ENCODE measurements at regions not wholly inside any gene's neighbourhood (a gene's known extent, or its start where the extent isn't known, plus 50 kb on each side); places are given as distances from the start of the nearest gene placed in this dataset.

- ATAC-seq (replicated peaks) (no peak), DNase-seq (no peak)
- no peaks in the 10 kb centered on the region for H3K27me3 Mint-ChIP-seq
- no peak overlapping the region for H3K27ac Mint-ChIP-seq
- no peaks in the 10 kb centered on the region for H3K36me3 Mint-ChIP-seq
- H3K4me3 Mint-ChIP-seq, result no peak overlapping the region
- no peaks in the 10 kb centered on the region for H3K4me1 Mint-ChIP-seq
- H3K9me3 Mint-ChIP-seq, result peaks cover 0 to 2% of the 10 kb centered on the region in 2 donors
These were observed 613.9 kb downstream of the SOX5 start for GRCh38 chr12:23335593-23335992.

- ATAC-seq (replicated peaks) (no peak), DNase-seq (no peak)
- no peaks in the 10 kb centered on the region for H3K9me3 Mint-ChIP-seq
- H3K4me3 Mint-ChIP-seq, result no peak overlapping the region
- no peaks in the 10 kb centered on the region for H3K27me3 Mint-ChIP-seq
- H3K4me1 Mint-ChIP-seq, result no peaks in the 10 kb centered on the region
- H3K36me3 Mint-ChIP-seq, result no peaks in the 10 kb centered on the region
- H3K27ac Mint-ChIP-seq, result no peak overlapping the region
These were observed 612.3 kb downstream of the SOX5 start for GRCh38 chr12:23337213-23337612.

DNA sequence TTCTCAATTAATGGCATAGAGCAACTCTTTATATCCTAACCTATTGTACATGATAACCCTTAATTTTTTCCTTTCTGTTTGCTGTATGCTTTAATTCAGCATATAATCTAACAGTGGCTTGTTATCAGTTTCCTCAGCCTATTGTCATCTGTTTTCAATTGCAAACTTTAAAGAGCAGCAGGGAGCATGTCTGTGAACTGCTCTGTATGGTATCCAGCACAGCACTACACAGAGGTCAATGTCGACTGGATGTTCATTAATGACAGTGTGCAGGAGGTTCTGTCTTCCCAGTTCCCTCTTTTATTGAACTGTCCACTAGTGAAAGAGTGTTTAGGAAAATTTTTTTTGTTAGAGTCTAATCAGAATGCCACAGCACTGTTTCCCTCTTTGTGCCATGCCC, 609.1 kb downstream of the SOX5 start:
- no peak overlapping the region for H3K4me3 Mint-ChIP-seq
- no peak for DNase-seq
- H3K36me3 Mint-ChIP-seq, result no peaks in the 10 kb centered on the region
- no peak for ATAC-seq (replicated peaks)
- no peaks in the 10 kb centered on the region for H3K4me1 Mint-ChIP-seq
- no peak overlapping the region for H3K27ac Mint-ChIP-seq
- no peaks in the 10 kb centered on the region for H3K27me3 Mint-ChIP-seq
- H3K9me3 Mint-ChIP-seq, result peaks cover 0 to 2% of the 10 kb centered on the region in 2 donors

DNA sequence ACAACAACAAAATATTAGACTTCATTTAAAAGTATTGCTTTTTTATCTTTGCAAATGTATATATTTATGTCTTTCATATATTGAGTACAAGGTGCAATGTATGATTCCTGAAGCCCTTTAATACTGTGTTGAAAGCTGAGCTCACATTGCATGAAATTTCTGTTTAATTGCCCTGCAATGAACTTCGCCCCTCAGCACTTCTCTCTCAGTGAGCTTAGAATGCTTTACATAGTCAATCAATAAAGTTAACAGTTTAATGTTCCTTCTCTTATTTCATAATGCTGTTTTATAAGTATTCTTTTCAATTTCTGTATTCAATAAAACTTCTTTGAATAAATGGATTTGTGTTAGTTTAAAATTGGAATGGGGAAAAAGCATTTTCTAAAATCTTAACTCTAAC, 607.1 kb downstream of the SOX5 start:
- no peaks in the 10 kb centered on the region for H3K36me3 Mint-ChIP-seq
- ATAC-seq (replicated peaks) (no peak), DNase-seq (no peak)
- H3K9me3 Mint-ChIP-seq, result peaks cover 4% of the 10 kb centered on the region in 2 donors
- H3K27ac Mint-ChIP-seq, result no peak overlapping the region
- no peaks in the 10 kb centered on the region for H3K4me1 Mint-ChIP-seq
- no peaks in the 10 kb centered on the region for H3K27me3 Mint-ChIP-seq
- H3K4me3 Mint-ChIP-seq, result no peak overlapping the region

GRCh38 chr12:23349564-23349963, 599.9 kb downstream of the SOX5 start:
- H3K4me3 Mint-ChIP-seq, result no peak overlapping the region
- no peak overlapping the region for H3K27ac Mint-ChIP-seq
- no peaks in the 10 kb centered on the region for H3K27me3 Mint-ChIP-seq
- peaks cover 2 to 4% of the 10 kb centered on the region in 2 donors for H3K9me3 Mint-ChIP-seq
- DNase-seq (no peak), ATAC-seq (replicated peaks) (no peak)
- no peaks in the 10 kb centered on the region for H3K36me3 Mint-ChIP-seq
- no peaks in the 10 kb centered on the region for H3K4me1 Mint-ChIP-seq

DNA sequence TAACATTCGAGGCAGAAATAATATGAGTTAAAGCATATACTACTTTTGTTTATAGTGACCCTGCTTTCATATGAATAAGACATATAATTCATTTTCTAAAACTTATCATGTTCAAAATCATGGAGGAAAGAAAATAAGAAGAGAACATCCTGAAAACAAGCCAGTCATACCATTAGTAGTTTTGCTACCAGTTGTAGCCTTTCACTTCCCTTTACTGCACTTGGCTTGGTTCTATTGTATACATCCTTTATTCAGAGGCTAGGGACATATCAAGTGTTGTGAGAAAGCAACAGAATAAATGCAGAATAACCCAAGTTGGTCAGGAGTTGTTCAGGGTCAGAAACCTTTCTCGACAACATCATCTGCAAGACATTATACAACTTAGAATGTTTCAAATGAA, 598.7 kb downstream of the SOX5 start:
- no peak for DNase-seq
- peak; percentile 68 to 80 for ATAC-seq (replicated peaks)
- no peak overlapping the region for H3K4me3 Mint-ChIP-seq
- no peak overlapping the region for H3K27ac Mint-ChIP-seq
- no peaks in the 10 kb centered on the region for H3K36me3 Mint-ChIP-seq
- H3K4me1 Mint-ChIP-seq, result no peaks in the 10 kb centered on the region
- peaks cover 2 to 4% of the 10 kb centered on the region in 2 donors for H3K9me3 Mint-ChIP-seq
- no peaks in the 10 kb centered on the region for H3K27me3 Mint-ChIP-seq

DNA sequence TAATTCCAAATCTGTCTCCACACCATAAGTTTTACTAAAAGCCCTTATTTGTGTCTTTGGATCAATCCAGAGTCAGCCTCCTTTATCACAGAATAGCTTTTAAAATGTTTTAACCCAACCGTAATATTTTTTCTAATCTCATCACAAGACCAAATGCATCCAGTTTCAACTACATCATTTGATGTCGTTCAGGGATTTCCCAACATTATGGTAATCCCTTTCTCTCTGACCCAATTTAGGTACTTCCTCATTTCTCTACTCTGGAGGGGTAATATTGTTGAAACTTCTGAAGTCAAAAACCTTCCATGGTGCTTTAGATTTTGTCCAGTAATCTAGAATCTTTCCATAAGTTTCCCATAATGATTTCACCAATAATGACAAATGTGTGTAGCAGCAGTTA, 596.8 kb downstream of the SOX5 start:
- no peak for DNase-seq
- Mint-ChIP-seq H3K4me3 (no peak overlapping the region), H3K27ac (no peak overlapping the region), H3K27me3 (no peaks in the 10 kb centered on the region), H3K4me1 (no peaks in the 10 kb centered on the region), H3K9me3 (peaks cover 0 to 1% of the 10 kb centered on the region in 2 donors), H3K36me3 (no peaks in the 10 kb centered on the region)
- peak in 1 of 2 donors; percentile 39 for ATAC-seq (replicated peaks)

- no peak overlapping the region for H3K27ac Mint-ChIP-seq
- no peaks in the 10 kb centered on the region for H3K4me1 Mint-ChIP-seq
- DNase-seq, result no peak
- ATAC-seq (replicated peaks), result no peak
- H3K27me3 Mint-ChIP-seq, result no peaks in the 10 kb centered on the region
- no peak overlapping the region for H3K4me3 Mint-ChIP-seq
- peaks cover 0 to 1% of the 10 kb centered on the region in 2 donors for H3K9me3 Mint-ChIP-seq
- no peaks in the 10 kb centered on the region for H3K36me3 Mint-ChIP-seq
These were observed 594.7 kb downstream of the SOX5 start for GRCh38 chr12:23354800-23355199.

DNA sequence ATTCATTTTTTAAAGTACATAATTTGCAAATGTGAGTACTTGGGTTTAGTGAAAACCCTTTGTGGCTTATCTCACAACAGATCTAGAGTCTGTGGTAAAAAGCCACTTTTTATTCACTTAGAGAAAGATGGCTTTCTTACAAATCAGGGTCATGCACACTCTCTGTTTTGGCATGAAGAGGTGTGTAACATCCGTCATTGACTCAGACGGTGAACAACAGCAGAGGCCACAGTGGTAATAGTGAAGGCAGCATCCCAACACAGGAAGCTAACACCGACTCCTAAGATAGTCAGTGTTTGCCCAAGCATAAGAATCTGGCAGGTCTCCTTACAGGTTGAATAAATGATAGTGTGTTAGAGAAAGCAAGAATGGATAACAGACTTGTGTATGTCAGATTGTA, 593.0 kb downstream of the SOX5 start:
- no peaks in the 10 kb centered on the region for H3K4me1 Mint-ChIP-seq
- H3K4me3 Mint-ChIP-seq, result no peak overlapping the region
- H3K9me3 Mint-ChIP-seq, result peaks cover 0 to 1% of the 10 kb centered on the region in 2 donors
- DNase-seq (no peak), ATAC-seq (replicated peaks) (no peak)
- no peak overlapping the region for H3K27ac Mint-ChIP-seq
- no peaks in the 10 kb centered on the region for H3K27me3 Mint-ChIP-seq
- no peaks in the 10 kb centered on the region for H3K36me3 Mint-ChIP-seq

GRCh38 chr12:23356927-23357708, 592.4 kb downstream of the SOX5 start:
- no peaks in the 10 kb centered on the region for H3K27me3 Mint-ChIP-seq
- no peaks in the 10 kb centered on the region for H3K4me1 Mint-ChIP-seq
- H3K9me3 Mint-ChIP-seq, result peaks cover 0 to 1% of the 10 kb centered on the region in 2 donors
- no peaks in the 10 kb centered on the region for H3K36me3 Mint-ChIP-seq
- DNase-seq (no peak), ATAC-seq (replicated peaks) (no peak)
- no peak overlapping the region for H3K27ac Mint-ChIP-seq
- no peak overlapping the region for H3K4me3 Mint-ChIP-seq

GRCh38 chr12:23359975-23360701, 589.3 kb downstream of the SOX5 start:
- H3K36me3 Mint-ChIP-seq, result no peaks in the 10 kb centered on the region
- H3K9me3 Mint-ChIP-seq, result peaks cover 0 to 4% of the 10 kb centered on the region in 2 donors
- DNase-seq (no peak), ATAC-seq (replicated peaks) (no peak)
- H3K27me3 Mint-ChIP-seq, result no peaks in the 10 kb centered on the region
- H3K4me3 Mint-ChIP-seq, result no peak overlapping the region
- no peaks in the 10 kb centered on the region for H3K4me1 Mint-ChIP-seq
- H3K27ac Mint-ChIP-seq, result no peak overlapping the region

- Mint-ChIP-seq H3K27ac (no peak overlapping the region), H3K4me1 (no peaks in the 10 kb centered on the region), H3K36me3 (no peaks in the 10 kb centered on the region), H3K27me3 (no peaks in the 10 kb centered on the region), H3K9me3 (peaks cover 2 to 4% of the 10 kb centered on the region in 2 donors), H3K4me3 (no peak overlapping the region)
- DNase-seq, result no peak
- ATAC-seq (replicated peaks), result no peak
These were observed 587.5 kb downstream of the SOX5 start for GRCh38 chr12:23361971-23362370.

- no peak overlapping the region for H3K4me3 Mint-ChIP-seq
These were observed 580.9 kb downstream of the SOX5 start for GRCh38 chr12:23368590-23368989.

GRCh38 chr12:23375621-23376020, 573.8 kb downstream of the SOX5 start:
- Mint-ChIP-seq H3K4me1 (no peaks in the 10 kb centered on the region), H3K36me3 (no peaks in the 10 kb centered on the region), H3K27me3 (no peaks in the 10 kb centered on the region), H3K4me3 (no peak overlapping the region), H3K27ac (no peak overlapping the region), H3K9me3 (peaks cover 14 to 16% of the 10 kb centered on the region in 2 donors)
- no peak for DNase-seq
- no peak for ATAC-seq (replicated peaks)

More at GRCh38 chr12:23368590-23368989, 580.9 kb downstream of the SOX5 start:
- Mint-ChIP-seq H3K36me3 (no peaks in the 10 kb centered on the region), H3K27me3 (no peaks in the 10 kb centered on the region), H3K9me3 (peaks cover 4% of the 10 kb centered on the region in 2 donors), H3K4me1 (no peaks in the 10 kb centered on the region), H3K27ac (no peak overlapping the region)
- DNase-seq (no peak), ATAC-seq (replicated peaks) (no peak)

GRCh38 chr12:23376238-23376637, 573.2 kb downstream of the SOX5 start:
- Mint-ChIP-seq H3K36me3 (no peaks in the 10 kb centered on the region), H3K4me1 (no peaks in the 10 kb centered on the region), H3K9me3 (peaks cover 14 to 19% of the 10 kb centered on the region in 2 donors), H3K27me3 (no peaks in the 10 kb centered on the region), H3K27ac (no peak overlapping the region), H3K4me3 (no peak overlapping the region)
- ATAC-seq (replicated peaks) (no peak), DNase-seq (no peak)
